Fibroblast of lung (primary cell): ENCODE measurements at regions not wholly inside any gene's neighbourhood (a gene's known extent, or its start where the extent isn't known, plus 50 kb on each side); places are given as distances from the start of the nearest gene placed in this dataset.

Experiments
- CTCF ChIP-seq, 2 donors: IDR thresholded peaks in 1 of 2; conservative IDR thresholded peaks in 1 of 2; 1 replicate in 1 of 2; 2 replicates in 1 of 2; pipeline ENCODE4 v1.5.1; 2011 to 2012; ENCODE audit warnings: low read length in 2 of 2, control low read depth in 1 of 2, inconsistent platforms in 1 of 2, low read depth in 1 of 2, mild to moderate bottlenecking in 1 of 2
- EZH2 ChIP-seq: IDR thresholded peaks from 2 replicates; pipeline ENCODE4 v1.5.1; 2012; ENCODE audit warnings: low read length, control low read depth, mild to moderate bottlenecking; ENCODE audit errors: missing control alignments

- TF ChIP-seq CTCF (conservative IDR thresholded peaks at IDR 0.05 in 1 of 2, IDR thresholded peaks at IDR 0.05 in 1 of 2; ENCODE audit: low read depth in 1 of 2, low read length in 2 of 2) (no peak), EZH2 (no peak)
Measured at GRCh38 chr10:83862723-83863122, 276.6 kb upstream of the GHITM start.
